Epithelial cell of esophagus (primary cell): ENCODE measurements at regions not wholly inside any gene's neighbourhood (a gene's known extent, or its start where the extent isn't known, plus 50 kb on each side); places are given as distances from the start of the nearest gene placed in this dataset.

Source experiments
- DNase-seq: peaks from one replicate; pipeline ENCODE4 v3.0.0; 2010; ENCODE audit warnings: low read depth
- H3K4me3 ChIP-seq: 2 replicates; pipeline ENCODE4 v1.5.1; 2011; ENCODE audit warnings: mild to moderate bottlenecking, low read length, control low read depth
- TF ChIP-seq, protein P1 (sequence below): IDR thresholded peaks from 2 replicates; pipeline ENCODE4 v1.5.1; 2011; ENCODE audit warnings: low read depth, mild to moderate bottlenecking, low read length, control low read depth, inconsistent platforms; ENCODE audit not compliant: insufficient read depth; ENCODE audit errors: missing control alignments

DNA sequence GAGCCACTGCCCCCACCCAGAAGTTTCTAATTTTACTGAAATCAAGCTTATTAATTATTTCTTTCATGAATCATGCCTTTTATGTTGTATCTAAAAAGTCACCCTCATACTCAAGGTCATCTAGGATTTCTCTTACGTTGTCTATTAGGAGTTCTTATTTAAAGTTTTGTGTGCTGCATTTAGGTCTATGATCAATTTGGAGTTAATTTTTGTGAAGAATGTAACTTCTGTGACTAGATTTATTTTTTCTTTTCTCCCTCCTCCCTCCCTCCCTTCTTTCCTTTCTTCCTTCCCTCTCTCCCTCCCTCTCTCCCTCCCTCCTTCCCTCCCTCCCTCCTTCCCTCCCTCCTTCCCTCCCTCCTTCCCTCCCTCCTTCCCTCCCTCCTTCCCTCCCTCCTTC, 317.6 kb downstream of the PLA2G4A start:
- no peak overlapping the region for H3K4me3 ChIP-seq
- TF ChIP-seq, protein P1, sequence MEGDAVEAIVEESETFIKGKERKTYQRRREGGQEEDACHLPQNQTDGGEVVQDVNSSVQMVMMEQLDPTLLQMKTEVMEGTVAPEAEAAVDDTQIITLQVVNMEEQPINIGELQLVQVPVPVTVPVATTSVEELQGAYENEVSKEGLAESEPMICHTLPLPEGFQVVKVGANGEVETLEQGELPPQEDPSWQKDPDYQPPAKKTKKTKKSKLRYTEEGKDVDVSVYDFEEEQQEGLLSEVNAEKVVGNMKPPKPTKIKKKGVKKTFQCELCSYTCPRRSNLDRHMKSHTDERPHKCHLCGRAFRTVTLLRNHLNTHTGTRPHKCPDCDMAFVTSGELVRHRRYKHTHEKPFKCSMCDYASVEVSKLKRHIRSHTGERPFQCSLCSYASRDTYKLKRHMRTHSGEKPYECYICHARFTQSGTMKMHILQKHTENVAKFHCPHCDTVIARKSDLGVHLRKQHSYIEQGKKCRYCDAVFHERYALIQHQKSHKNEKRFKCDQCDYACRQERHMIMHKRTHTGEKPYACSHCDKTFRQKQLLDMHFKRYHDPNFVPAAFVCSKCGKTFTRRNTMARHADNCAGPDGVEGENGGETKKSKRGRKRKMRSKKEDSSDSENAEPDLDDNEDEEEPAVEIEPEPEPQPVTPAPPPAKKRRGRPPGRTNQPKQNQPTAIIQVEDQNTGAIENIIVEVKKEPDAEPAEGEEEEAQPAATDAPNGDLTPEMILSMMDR, result no peak
- DNase-seq, result no peak

DNA sequence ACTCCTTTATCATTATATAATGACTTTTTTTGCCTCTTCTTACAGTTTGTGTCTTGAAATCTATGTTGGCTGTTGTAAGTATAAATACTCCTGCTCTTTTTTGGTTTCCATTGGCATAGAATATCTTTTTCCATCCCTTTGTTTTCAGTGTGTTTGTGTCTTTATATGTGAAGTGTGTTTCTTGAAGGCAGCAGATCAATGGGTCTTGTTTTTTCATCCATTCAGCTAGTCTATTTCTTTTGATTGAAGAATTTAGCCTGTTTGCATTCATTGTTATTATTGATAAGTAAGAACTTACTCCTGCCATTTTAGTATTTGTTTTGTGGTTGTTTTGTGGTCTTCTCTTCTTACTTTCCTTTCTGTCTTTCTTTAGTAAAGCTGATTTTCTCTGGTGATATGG, 322.8 kb downstream of the PLA2G4A start:
- TF ChIP-seq, protein P1, result no peak
- H3K4me3 ChIP-seq, result no peak overlapping the region
- no peak for DNase-seq

DNA sequence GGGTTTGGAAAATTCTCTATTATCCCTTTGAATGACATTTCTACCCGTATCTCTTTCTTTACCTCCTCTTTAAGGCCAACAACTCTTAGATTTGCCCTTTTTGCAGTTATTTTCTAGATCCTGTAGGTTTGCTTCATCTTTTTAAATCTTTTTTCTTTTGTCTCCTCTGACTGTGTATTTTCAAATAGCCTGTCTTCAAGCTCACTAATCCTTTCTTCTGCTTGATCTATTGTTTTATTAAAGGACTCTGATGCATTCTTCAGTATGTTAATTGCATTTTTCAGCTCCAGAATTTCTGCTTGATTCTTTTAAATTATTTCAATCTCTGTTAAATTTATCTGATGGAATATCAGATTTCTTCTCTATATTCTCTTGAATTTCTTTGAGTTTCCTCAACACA, 324.3 kb downstream of the PLA2G4A start:
- no peak for DNase-seq
- TF ChIP-seq, protein P1, result no peak
- H3K4me3 ChIP-seq, result no peak overlapping the region

DNA sequence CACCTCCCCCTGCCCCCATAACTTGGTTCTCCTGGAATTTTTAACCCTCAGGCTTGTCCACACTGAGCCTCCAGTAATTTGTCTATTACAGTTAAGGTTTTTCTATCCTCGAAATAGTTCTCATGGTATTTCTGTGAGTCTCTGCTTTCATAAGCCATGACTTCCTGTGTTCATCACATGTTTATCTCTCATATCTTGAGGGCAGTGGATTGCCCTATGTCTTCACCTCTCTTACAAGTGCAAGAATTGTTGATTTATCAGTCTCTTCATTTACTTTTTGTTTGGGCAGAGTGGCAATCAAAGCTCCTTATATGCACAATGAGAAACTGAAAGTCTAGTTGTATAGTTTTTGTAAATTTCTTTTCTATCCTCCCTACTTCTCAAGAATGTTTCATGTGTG, 328.4 kb downstream of the PLA2G4A start:
- TF ChIP-seq, protein P1, result no peak
- DNase-seq, result no peak
- H3K4me3 ChIP-seq, result no peak overlapping the region

DNA sequence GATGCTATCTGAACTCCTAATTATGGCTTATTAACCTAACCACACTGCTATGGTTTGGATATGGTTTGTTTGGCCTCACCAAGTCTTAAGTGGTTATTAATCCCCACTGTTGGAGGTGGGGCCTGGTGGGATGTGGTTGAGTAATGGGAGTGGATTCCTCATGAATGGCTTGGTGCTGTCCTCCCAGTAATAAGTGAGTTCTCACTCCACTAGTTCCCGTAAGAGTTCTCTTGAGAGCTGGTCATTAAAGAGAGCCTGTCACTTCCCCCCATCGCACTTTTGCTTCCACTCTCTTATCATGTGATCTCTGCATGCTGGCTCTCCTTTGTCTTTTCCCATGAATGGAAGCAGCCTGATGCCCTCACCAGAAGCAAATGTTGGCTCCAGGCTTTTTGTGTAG, 328.8 kb downstream of the PLA2G4A start:
- TF ChIP-seq, protein P1, result no peak
- no peak overlapping the region for H3K4me3 ChIP-seq
- DNase-seq, result no peak

DNA sequence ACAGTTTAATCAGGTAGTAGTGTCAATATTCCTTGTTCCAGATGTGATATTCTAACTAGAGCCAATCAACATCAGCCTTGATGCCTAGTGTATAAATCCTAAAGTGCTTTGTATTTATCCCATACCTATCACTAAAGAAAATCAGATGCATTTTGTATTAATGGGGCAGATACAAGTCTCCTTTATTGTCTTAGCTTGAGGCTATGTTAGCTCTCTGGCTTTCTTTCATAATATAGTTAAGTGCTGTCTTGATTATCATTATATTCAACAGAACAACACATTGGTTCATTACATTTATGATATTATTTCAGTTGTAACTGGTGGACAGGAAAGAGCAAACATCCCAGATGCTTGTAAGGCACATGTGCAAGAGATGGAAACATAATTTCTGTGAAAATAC, 338.8 kb downstream of the PLA2G4A start:
- TF ChIP-seq, protein P1, result no peak
- no peak for DNase-seq
- no peak overlapping the region for H3K4me3 ChIP-seq

DNA sequence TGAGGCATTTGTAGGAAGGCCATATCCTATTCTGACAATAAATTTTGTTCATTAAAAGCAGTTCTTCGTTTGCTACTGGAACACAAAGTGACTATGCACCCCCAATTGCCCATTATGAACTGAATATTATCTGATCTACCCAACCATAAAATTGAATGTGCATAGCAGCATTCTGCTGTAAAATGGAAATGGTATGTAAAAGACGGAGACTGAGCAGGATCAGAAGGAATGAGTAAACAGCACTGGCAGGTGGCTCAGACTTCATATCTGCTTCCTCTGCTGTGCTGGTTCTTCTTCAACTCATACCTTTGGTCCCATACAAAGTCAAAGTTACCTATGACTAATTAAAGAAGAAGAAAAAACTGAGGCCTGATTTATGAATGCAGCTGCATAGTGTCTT, 339.5 kb downstream of the PLA2G4A start:
- no peak for DNase-seq
- no peak overlapping the region for H3K4me3 ChIP-seq
- TF ChIP-seq, protein P1, result no peak
